Heart left ventricle (tissue), 13 donors: ENCODE measurements at regions not wholly inside any gene's neighbourhood (a gene's known extent, or its start where the extent isn't known, plus 50 kb on each side); places are given as distances from the start of the nearest gene placed in this dataset.

Source experiments
- POLR2A ChIP-seq, 2 donors: fragments of 450-650 bp; IDR thresholded peaks; one replicate each; pipeline ENCODE4 v1.6.1; 2017; ENCODE audit warnings: antibody characterized with exemption in 2 of 2, mild to moderate bottlenecking in 2 of 2, moderate library complexity in 2 of 2
- TF ChIP-seq, protein P1 (sequence below), 12 donors: fragments of 200-600 bp; sonication (generic) in 4 of 12; IDR thresholded peaks; one replicate each; pipeline versions ENCODE4 v1.5.0 to v1.8.0; 2018 to 2022; ENCODE audit warnings: antibody characterized with exemption in 12 of 12, mild to moderate bottlenecking in 5 of 12
- donor health status: ischemic (EF 13 %, LVEDD 7.1; RV severe dilation, severe dysfunction).
- donor health status: DM: no; HTN: yes; CAD: no.
- donor health status: DM: no; HTN: no; CAD: no.
- donor health status: ischemic (EF 25% LVEDD 6.9; RV normal size, moderate dysfunction).
- donor health status: ischemic (EF 25% LVEDD 5.7; RV mildly dilated, moderate dysfunction).
- donor health status: ischemic (EF 35%, LVEDD 5.7; RV mildly dilated, moderate dysfunction).
- donor health status: nonischemic (EF 11% LVEDD 7.7; RV severe dilation, severe dysfunction).
- donor health status: DM: yes; HTN: yes; CAD: no.
- donor health status: PGD.
- donor health status: ischemic (EF 29% LVEDD 5.4; RV normal size, mild dysfunction).
- donor health status: nonischemic (EF 23%, LVEDD 6.1; RV moderate dilation, normal function).

GRCh38 chr2:162888652-162889051, 50.1 kb upstream of the KCNH7 start:
- TF ChIP-seq, protein P1, sequence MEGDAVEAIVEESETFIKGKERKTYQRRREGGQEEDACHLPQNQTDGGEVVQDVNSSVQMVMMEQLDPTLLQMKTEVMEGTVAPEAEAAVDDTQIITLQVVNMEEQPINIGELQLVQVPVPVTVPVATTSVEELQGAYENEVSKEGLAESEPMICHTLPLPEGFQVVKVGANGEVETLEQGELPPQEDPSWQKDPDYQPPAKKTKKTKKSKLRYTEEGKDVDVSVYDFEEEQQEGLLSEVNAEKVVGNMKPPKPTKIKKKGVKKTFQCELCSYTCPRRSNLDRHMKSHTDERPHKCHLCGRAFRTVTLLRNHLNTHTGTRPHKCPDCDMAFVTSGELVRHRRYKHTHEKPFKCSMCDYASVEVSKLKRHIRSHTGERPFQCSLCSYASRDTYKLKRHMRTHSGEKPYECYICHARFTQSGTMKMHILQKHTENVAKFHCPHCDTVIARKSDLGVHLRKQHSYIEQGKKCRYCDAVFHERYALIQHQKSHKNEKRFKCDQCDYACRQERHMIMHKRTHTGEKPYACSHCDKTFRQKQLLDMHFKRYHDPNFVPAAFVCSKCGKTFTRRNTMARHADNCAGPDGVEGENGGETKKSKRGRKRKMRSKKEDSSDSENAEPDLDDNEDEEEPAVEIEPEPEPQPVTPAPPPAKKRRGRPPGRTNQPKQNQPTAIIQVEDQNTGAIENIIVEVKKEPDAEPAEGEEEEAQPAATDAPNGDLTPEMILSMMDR (IDR thresholded peaks at IDR 0.05), result no peak
- TF ChIP-seq POLR2A (IDR thresholded peaks at IDR 0.05), result no peak
